SH-SY5Y (cell line): ENCODE measurements at regions not wholly inside any gene's neighbourhood (a gene's known extent, or its start where the extent isn't known, plus 50 kb on each side); places are given as distances from the start of the nearest gene placed in this dataset.

ENCODE experiments used
- GATA2 ChIP-seq: IDR thresholded peaks from 2 replicates; pipeline ENCODE4 v1.6.1; 2011; ENCODE audit warnings: mild to moderate bottlenecking, low read depth, low read length
- GATA3 ChIP-seq: IDR thresholded peaks from 2 replicates; pipeline ENCODE4 v1.6.1; 2011; ENCODE audit warnings: low read depth, mild to moderate bottlenecking, low read length, moderate library complexity

DNA sequence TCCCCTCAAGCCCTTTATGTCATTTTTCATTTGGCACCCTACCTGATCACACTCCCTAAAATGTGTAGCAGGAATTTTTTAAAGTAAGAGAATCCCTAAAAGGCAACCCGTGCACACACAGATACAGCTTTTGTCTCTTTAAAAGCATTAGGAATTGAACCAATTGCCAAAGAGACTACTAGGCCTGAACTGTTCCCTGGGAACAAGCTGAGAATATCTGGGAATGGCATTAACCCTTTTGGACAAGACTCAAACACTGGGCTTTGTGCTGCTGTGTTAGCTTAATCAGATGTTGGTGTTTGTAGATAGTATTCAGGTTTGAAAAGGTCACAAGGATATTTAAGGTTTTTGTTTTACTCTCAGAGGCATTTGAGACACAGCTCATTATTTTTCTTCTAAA, 414.4 kb upstream of the PDZRN3 start:
- TF ChIP-seq GATA2 (no peak), GATA3 (no peak)
